ENCODE measurements at regions not wholly inside any gene's neighbourhood (a gene's known extent, or its start where the extent isn't known, plus 50 kb on each side); places are given as distances from the start of the nearest gene placed in this dataset.

GRCh38 chr3:40924559-40925141 is 274.7 kb upstream of the CTNNB1 start:
- peaks cover 0 to 10% of the 10 kb centered on the region in 2 donors for H3K4me1 ChIP-seq
- H3K36me3 ChIP-seq: no peaks in the 10 kb centered on the region
- H3K27me3 ChIP-seq: no peaks in the 10 kb centered on the region
- no peak for TF ChIP-seq CTCF (IDR thresholded peaks at IDR 0.05)
- H3K4me3 ChIP-seq: no peak overlapping the region
- peak overlapping the region; percentile 13 to 20 for H3K27ac ChIP-seq
- ATAC-seq (peak; percentile 94), DNase-seq (peak in 1 of 4 donors; percentile 48)
- intact Hi-C loops (cut with DNase I): no loop called here
- no peaks in the 10 kb centered on the region for H3K9me3 ChIP-seq

- H3K36me3 ChIP-seq: no peaks in the 10 kb centered on the region
- intact Hi-C loops (cut with DNase I): no loop called here
- DNase-seq: no peak
- peaks cover 0 to 10% of the 10 kb centered on the region in 2 donors for H3K4me1 ChIP-seq
- no peak for TF ChIP-seq CTCF (IDR thresholded peaks at IDR 0.05)
- H3K4me3 ChIP-seq: no peak overlapping the region
- no peaks in the 10 kb centered on the region for H3K27me3 ChIP-seq
- no peak overlapping the region for H3K27ac ChIP-seq
- ATAC-seq: no peak
- no peaks in the 10 kb centered on the region for H3K9me3 ChIP-seq
These were observed 274.1 kb upstream of the CTNNB1 start for GRCh38 chr3:40925231-40925630.

- no peak overlapping the region for H3K27ac ChIP-seq
- intact Hi-C loops (cut with DNase I): no loop called here
- no peaks in the 10 kb centered on the region for H3K27me3 ChIP-seq
- DNase-seq (peak in 2 of 4 donors; percentile 21 to 74), ATAC-seq (peak; percentile 90)
- no peak for TF ChIP-seq CTCF (IDR thresholded peaks at IDR 0.05)
- H3K9me3 ChIP-seq: peaks cover 0 to 3% of the 10 kb centered on the region in 2 donors
- H3K4me1 ChIP-seq: no peaks in the 10 kb centered on the region
- H3K36me3 ChIP-seq: no peaks in the 10 kb centered on the region
- no peak overlapping the region for H3K4me3 ChIP-seq
These were observed 269.2 kb upstream of the CTNNB1 start for GRCh38 chr3:40930131-40930538.

- Histone ChIP-seq H3K27me3 (no peaks in the 10 kb centered on the region), H3K9me3 (peaks cover 0 to 3% of the 10 kb centered on the region in 2 donors), H3K4me1 (no peaks in the 10 kb centered on the region), H3K27ac (no peak overlapping the region), H3K36me3 (no peaks in the 10 kb centered on the region), H3K4me3 (no peak overlapping the region)
- DNase-seq (no peak), ATAC-seq (peak; percentile 66)
- intact Hi-C loops (cut with DNase I): no loop called here
- TF ChIP-seq CTCF (IDR thresholded peaks at IDR 0.05): no peak
These were observed 268.5 kb upstream of the CTNNB1 start for GRCh38 chr3:40930756-40931155.

- ATAC-seq (no peak), DNase-seq (no peak)
- H3K27ac ChIP-seq: peak overlapping the region; percentile 49 to 63
- TF ChIP-seq CTCF (IDR thresholded peaks at IDR 0.05): no peak
- intact Hi-C loops (cut with DNase I): no loop called here
- peaks cover 0 to 3% of the 10 kb centered on the region in 2 donors for H3K4me1 ChIP-seq
- no peaks in the 10 kb centered on the region for H3K9me3 ChIP-seq
- no peaks in the 10 kb centered on the region for H3K27me3 ChIP-seq
- H3K36me3 ChIP-seq: no peaks in the 10 kb centered on the region
- H3K4me3 ChIP-seq: no peak overlapping the region
These were observed 260.7 kb upstream of the CTNNB1 start for GRCh38 chr3:40938591-40938990.

Measured in left lung (tissue), 4 donors.